HG02943 (cell line): ENCODE measurements at regions not wholly inside any gene's neighbourhood (a gene's known extent, or its start where the extent isn't known, plus 50 kb on each side); places are given as distances from the start of the nearest gene placed in this dataset.
"Not testable (repeated sequence)": the region's sequence is repeated elsewhere in the genome, so short reads cannot be mapped to it uniquely, and the experiment has no call there.

Source experiments
- ATAC-seq: cut with Tn5 transposase; IDR thresholded peaks from one replicate; pipeline ENCODE4 v1.9.1; 2021; ENCODE audit warnings: mild to moderate bottlenecking, low read depth, moderate library complexity; ENCODE audit not compliant: unreplicated experiment

DNA sequence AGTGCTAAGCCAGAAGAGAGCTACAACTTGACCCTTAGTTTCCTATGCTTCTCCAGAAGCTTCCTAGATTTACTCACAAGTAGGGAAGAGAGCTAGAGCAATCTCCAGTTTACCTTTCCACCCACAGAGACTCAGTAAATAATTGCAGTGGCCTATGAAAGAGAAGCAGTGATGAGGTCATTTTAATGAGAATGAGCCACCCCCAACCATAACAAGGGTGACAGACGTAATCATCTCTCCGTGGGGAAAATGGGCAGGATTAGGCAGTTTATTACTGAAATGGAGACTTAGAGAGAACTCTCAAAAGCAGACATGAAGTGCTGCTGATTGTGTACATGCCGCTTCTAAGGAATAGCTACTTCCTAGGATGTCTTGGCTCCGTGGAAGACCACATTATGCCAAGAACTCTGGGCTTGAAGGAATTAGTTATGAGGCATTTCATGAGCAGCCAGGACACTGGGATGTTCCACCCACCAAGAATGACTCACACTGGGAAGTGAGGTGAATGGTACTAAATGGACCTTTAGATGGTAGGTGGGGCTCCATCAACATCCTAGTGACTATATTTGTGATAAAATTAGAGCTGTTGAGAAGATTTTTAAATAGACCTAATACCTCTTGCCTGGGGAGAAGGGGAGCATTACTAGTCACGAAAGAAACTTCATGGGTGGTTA, 160.9 kb downstream of the EDEM1 start:
- no peak for ATAC-seq

DNA sequence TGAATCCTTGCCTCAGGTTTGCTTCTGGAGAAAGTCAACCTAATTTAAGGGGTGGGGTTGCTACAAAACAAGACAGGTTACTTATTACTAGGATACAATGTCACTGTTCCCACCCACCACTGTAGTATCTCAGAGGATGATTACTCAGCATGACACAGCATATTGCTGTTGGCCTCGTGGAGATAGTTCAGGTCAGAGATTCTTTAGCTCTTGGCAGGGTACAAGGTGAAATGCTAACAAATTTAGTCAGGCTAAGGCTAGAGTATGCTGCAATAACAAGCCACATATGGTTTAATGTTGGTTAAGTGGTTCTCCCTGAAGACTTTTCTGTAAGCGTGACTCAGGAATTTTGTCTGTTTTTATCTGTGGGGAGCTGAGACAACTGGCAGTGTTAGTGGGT, 161.8 kb downstream of the EDEM1 start:
- ATAC-seq = no peak

DNA sequence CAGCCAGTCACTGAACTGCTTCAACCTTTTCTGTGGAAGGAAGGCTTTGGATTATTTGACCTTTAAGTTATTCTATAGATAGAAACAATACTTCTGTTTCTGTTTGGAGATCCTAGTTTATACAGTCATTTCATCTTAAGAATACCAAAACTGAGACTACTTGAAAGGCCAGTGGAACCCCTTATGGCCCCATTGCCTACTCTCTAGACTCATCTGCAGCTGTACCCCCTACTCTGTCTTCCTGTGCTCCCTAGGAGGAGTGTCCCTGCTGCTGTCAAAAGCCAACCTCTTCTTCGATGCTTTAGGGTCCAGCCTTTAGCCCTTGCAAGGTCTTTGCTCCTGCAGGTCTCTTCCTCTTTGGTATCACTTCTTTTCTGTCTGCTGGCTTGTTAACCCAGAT, 169.6 kb downstream of the EDEM1 start:
- no peak for ATAC-seq

DNA sequence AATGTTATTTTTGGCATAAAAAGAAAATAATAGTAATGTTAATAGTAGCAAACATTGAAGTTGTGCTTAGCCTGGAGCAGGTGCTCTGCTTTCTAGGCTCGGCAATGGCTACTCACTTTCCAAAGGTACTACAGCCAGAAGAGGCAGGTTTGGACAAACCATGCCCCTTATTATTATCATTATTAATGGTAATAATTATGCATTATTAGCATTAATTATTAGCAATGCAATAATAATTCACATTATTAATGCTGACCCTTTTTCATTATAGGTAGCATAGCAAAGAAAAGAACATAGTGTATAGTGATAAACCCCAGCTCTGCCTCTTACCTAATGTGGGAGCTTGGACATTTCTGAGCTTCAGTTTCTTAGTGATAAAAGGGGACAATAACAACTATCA, 171.4 kb downstream of the EDEM1 start:
- no peak for ATAC-seq

DNA sequence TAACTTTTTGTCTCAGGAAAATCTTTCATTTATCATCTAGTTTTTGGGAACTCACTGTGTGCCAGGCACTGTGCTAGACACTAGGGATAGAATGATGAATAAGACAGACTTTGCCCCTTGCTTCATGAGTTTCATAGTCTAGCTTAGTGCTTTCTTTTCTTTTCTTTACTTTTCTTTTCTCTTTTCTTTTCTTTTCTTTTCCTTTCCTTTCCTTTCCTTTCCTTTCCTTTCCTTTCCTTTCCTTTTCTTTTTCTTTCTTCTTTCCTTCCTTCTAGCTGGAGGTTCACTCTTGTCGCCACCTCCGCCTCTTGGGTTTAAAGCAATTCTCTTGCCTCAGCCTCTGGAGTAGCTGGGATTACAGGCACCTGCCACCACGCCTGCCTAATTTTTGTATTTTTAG, 172.9 kb downstream of the EDEM1 start:
- no peak for ATAC-seq

DNA sequence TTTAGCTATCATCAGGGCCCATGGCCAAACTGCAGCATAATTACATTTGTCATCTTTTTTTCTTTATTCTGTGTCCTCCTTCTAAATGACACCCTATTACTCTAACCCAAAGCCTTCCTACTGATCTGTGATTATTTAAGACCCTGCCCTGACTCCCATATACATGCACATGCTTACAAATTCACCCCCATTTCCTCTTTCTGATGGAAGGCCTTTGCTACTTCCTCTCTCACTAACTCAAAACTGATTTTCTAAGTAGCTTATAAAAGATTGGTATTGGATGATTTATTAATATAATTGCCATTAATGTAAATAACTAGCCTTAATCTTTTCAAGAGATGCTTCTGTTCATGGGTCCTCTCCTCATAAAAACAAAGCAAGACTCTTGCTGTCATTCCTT, 179.2 kb downstream of the EDEM1 start:
- no peak for ATAC-seq

DNA sequence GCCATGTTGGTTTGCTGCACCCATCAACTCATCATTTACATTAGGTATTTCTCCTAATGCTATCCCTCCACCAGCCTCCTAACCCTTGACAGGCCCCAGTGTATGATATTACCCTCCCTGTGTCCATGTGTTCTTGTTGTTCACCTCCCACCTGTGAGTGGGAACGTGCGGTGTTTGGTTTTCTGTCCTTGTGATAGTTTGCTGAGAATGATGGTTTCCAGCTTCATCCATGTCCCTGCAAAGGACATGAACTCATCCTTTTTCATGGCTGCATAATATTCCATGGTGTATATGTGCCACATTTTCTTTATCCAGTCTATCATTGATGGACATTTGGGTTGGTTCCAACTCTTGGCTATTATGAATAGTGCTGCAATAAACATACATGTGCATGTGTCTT, 184.0 kb downstream of the EDEM1 start:
- not testable (repeated sequence) for ATAC-seq

DNA sequence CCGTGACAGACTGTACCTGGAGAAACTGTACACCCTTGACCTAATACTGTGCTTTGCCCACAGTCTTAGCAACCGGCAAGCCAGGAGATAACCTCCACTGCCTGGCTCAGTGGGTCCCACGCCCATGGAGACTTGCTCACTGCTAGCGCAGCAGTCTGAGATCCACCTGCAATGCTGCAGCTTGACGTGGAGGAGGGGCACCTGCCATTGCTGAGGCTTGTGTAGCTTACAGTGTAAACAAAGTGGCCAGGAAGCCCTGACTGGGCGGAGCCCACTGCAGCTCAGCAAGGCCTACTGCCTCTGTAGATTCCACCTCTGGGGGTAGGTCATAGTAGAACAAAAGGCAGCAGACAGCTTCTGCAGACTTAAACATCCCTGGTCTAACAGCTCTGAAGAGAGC, 189.3 kb downstream of the EDEM1 start:
- ATAC-seq = no peak

DNA sequence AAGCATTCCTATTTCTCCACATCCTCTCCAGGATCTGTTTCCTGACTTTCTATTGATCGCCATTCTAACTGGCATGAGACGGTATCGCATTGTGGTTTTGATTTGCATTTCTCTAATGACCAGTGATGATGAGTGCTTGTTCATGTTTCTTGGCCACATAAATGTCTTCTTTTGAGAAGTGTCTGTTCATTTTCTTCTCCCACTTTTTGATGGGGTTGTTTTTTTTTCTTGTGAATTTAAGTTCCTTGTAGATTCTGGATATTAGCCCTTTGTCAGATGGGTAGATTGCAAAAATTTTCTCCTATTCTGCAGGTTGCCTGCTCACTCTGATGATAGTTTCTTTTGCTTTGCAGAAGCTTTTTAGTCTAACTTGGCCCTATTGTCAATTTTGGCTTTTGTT, 191.8 kb downstream of the EDEM1 start:
- ATAC-seq = not testable (repeated sequence)

DNA sequence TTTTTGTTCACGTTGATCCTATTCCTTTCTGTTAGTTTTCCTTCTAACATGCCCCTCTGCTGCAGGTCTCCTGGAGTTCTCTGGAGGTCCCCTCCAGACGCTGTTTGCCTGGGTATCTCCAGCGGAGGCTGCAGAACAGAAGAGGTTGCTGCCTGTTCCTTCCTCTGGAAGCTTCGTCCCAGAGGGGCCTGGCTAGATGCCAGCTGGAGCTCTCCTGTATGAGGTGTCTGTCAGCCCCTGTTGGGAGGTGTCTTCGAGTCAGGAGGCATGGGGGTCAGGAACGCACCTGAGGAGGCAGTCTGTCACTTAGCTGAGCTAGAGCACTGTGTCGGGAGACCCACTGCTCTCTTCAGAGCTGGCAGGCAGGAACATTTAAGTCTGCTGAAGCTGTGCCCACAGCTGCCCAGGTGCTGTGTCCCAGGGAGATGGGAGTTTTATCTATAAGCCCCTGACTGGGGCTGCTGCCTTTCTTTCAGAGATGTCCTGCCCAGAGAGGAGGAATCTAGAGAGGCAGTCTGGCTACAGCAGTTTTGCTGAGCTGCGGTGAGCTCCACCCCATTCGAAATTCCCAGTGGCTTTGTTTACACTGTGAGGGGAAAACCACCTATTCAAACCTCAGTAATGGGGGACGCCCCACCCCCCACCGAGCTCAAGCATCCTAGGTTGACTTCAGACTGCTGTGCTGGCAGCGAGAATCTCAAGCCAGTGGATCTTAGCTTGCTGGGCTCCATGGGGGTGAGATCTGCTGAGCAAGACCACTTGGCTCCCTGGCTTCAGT, 196.2 kb downstream of the EDEM1 start:
- not testable (repeated sequence) for ATAC-seq

DNA sequence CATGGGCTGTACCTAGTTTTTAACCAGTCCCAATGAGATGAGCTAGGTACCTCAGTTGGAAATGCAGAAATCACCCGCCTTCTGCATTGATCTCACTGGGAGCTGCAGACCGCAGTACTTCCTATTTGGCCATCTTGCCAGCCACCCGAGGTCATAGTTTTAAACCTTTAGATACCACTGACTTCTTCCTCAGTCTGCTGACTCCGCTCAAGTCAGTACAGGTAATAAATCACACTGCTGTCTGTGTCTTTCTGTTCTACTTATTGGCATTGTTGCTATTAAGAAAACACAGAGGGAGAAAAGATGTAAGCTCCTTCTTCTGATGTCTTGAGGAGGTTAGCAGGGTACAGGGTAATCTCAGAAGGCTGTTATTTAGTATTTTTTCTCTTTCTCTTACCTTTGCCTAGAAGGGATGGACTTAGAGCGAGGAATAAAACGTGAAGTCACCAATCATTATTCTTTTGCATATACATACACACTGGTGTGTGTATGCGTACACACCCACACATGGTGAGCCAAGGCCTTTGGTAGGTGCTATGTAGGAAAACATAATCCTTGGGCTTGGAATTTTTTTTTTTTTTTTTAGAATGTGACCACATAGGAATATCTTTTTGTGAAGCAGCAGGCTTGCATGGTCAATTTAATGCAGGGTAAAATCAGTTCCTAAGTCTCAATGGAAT, 197.2 kb downstream of the EDEM1 start:
- ATAC-seq = no peak

DNA sequence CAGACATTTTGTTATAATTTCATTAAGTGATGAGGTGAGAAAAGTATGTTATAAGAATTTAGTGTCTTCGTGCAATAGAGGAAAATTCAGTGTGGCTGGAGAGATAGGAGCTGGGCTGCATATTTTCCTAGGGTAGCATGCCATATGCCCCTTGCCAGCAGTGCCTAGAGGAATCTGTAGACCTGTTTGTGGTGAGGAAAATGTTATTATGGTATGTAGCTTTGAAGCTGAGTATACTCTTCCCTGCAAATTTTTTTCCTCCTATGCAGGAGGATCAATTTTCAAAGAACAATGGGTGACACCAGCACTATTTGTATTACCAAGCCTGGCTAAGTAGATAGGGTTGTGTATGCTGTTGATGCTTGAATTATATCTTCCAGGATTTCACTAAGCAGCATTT, 200.6 kb downstream of the EDEM1 start:
- no peak for ATAC-seq

DNA sequence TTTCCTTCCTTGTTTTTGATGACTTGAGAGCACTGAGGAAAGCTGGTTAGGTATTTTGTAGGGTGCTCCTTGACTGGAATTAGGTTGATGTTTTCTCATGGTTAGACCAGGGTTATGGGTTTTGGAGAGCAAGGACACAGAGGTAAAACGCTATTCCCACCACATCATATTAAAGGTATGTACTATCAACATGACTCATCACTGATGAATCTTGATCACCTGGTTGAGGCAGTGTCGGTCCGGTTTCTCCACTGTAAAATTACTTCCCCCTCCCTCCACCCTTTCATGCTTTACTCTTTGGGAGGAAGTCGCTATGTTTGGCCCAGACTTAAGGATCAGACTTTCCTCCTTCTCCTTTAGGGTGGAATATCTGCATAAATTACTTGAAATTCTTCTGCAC, 201.6 kb downstream of the EDEM1 start:
- no peak for ATAC-seq

DNA sequence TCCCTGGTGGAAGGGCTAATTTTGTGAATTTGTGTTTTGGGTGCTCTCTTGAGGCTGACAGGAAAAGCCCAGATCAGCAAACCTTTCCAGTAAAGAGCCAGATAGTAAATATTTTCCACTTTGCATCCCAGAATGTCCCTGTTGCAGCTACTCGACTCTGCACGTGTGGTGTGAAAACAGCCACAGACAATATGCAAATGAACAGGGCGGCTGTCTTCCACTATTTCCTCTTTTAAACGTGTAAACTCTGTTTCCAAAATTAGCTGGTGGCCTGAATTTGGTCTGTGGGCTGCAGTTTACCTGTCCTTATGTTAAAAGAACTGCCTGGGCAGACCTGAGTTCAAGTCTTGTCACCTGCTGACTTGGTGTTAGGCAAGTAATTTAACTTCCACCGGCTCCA, 202.7 kb downstream of the EDEM1 start:
- no peak for ATAC-seq

DNA sequence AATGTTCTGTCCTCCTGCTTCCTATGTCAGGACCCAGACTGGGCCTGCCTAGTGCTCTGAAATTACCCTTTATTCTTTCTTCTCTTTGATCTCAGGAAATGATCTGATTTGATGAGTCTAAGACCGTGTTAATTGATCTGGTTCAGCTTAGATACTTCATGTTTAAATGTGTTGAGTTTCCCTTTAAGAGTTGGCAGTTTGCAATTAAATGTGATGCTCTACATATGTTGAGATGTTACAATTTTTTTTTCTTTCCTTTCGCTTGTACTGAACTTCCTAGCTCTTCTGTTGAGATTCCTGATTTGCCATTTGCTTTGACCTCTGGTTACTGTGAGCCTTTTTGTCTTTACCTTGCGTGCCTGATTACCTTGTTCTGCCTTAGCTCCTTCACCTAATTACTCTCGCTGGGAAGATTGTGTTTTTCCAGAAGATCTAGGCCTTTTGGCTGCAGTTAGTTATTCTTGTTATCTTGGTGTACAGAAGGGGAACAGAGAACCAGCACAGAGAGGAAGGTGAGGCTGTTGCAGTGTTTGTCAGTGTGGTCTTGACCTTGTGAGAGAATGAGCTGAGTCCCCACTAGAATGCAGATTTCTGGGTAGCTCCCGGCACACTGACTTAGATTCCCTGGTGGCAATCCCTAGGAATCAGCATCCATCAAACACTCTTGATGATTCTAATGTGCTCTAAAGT, 203.6 kb downstream of the EDEM1 start:
- ATAC-seq = no peak

DNA sequence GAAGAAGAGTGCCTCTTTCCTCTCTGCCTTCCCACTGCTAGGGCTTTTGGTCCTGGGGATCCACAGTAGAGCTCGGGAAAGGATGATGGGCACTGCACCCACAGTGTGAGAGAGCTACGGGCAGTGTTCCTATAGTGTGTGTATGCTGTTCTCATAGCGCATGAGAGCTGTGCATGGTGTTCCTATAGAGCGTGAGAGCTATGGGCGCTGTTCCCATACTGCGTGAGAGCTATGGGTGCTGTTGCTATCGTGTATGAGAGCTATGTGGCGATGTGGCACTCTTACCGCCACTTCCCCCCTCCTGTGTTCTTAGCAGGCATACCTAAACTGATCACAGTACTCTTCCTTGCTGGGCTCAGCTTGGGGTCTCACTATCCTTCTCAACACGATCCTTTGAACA, 213.5 kb downstream of the EDEM1 start:
- ATAC-seq = no peak

DNA sequence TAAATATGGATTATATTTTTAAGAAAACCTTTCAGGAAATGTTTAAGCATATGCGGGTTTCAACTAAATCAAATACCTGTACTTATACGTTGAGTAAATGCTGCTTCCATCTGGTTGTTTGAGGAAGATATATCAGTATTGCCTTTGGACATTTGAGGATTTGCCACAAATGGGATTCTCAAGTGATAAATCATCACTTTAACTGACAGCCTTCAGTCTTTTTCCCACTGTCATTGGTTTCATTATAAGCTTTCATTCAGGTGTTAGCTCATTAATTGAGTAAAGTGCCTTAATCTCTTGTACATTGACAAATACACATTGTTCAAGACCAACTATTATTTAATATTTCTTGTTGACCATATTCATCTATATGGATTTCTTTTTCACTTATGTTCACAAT, 217.2 kb downstream of the EDEM1 start:
- ATAC-seq = no peak

DNA sequence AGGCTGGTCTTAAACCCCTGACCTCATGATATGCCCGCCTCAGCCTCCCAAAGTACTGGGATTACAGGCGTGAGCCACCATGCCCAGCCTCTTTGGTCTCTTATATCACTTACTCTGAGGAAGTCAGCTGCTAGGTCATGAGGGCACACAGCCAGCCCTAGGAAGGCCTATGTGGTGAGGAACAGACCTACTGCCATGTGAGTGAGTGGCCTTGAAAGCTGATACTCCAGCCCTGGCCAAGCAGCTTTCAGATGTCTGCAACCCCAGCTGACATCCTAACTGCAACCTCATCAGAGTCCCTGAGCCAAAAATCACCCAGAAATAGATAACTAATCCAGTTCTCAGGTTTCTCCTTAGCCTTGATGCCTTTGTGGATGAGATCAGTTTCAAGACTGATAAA, 224.3 kb downstream of the EDEM1 start:
- ATAC-seq = no peak

DNA sequence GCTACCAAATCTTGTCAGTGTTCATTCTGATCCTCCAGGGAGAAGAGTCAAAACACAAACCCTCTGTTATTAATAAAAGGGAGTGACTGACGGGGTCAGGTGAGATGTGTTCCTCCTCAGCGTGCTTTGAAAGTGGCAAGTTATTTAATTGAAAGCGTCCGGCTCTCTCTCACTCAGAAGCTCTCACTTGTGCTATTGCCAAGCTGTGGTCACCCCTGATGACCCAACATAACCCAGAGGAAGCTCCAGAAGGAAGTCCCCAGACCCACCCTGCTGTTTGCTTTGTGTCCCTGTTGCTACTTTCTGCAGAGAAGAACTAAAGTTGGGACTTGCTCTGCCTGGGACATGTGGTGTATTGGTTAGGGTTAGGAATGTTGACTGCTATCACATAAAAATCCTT, 235.6 kb downstream of the EDEM1 start:
- no peak for ATAC-seq

DNA sequence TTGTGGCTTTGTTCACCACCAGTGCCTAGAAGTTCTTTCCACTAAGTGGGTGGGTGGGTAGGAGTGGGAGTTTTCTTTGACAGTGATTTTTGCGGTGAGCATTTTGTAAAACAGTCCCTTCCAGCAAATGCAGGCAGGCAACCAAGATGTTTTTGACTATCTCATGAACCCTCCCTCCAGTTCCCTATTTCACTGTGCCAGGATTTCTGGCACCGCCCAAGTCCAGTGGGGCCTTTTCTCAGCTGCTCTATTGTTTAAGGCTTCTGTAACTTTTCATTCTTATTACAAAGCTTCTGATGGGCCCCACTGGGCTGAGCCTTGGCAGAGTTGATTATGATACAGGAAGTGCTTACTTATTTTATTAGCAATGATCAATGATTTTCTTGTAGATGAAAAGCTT, 236.0 kb downstream of the EDEM1 start:
- no peak for ATAC-seq

DNA sequence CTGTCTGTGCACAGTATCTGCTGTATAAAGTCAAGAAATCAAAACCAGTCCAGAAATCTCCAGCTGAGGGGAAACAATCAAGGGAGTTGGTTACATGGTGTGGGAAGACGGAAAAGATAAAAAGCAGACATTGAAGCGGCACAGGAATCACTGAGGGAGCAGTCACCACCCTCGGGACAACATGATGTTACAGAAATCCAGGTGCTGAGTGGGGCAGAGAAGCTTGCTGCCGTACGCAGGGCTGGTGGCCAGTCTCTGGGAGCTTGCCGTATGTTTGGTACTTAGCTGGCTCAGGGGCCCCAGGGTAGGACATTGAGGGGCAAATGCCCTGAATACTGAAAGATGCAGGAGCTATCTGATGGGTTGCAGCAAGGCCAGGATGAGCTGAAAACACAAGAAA, 237.9 kb downstream of the EDEM1 start:
- ATAC-seq = no peak
